Thyroid gland (tissue), 4 donors: ENCODE measurements at regions not wholly inside any gene's neighbourhood (a gene's known extent, or its start where the extent isn't known, plus 50 kb on each side); places are given as distances from the start of the nearest gene placed in this dataset.

Experiments
- CTCF ChIP-seq, 6 experiments: fragments of 200-600 bp in 3 of 6; fragments of 450-650 bp in 3 of 6; sonication (generic) in 3 of 6; IDR thresholded peaks; one replicate each; pipeline ENCODE4 v1.5.1; 2016 to 2019; ENCODE audit warnings: antibody characterized with exemption in 6 of 6, mild to moderate bottlenecking in 2 of 6, inconsistent platforms in 1 of 6, moderate library complexity in 1 of 6
- POLR2A ChIP-seq, 2 donors: fragments of 450-650 bp; IDR thresholded peaks; one replicate each; pipeline ENCODE4 v1.6.1; 2017; ENCODE audit warnings: antibody characterized with exemption in 2 of 2, mild to moderate bottlenecking in 2 of 2, moderate library complexity in 1 of 2

- TF ChIP-seq CTCF (IDR thresholded peaks at IDR 0.05) (peak in 1 of 6 experiments; percentile 12), POLR2A (IDR thresholded peaks at IDR 0.05) (no peak)
These were observed 87.2 kb upstream of the C1QTNF9B start for GRCh38 chr13:23984546-23984945.
